Liver (tissue), 8 donors: ENCODE measurements at regions not wholly inside any gene's neighbourhood (a gene's known extent, or its start where the extent isn't known, plus 50 kb on each side); places are given as distances from the start of the nearest gene placed in this dataset.

ENCODE experiments used
- DNase-seq: peaks from one replicate; pipeline ENCODE4 v3.0.0-alpha.2; 2017; ENCODE audit warnings: low spot score
- H3K27ac ChIP-seq, 2 donors: one replicate each; pipeline ENCODE4 v1.7.0; 2013; ENCODE audit warnings: inconsistent platforms in 2 of 2, low read length in 2 of 2, control low read depth in 1 of 2, low read depth in 1 of 2, mild to moderate bottlenecking in 1 of 2
- H3K27me3 ChIP-seq, 4 donors: one replicate each; pipeline versions ENCODE4 v1.6.1 to v1.7.0; 2013; ENCODE audit warnings: low read length in 3 of 4, inconsistent platforms in 1 of 4, mild to moderate bottlenecking in 1 of 4, moderate library complexity in 1 of 4; ENCODE audit not compliant: control insufficient read depth in 4 of 4, insufficient read depth in 4 of 4
- H3K36me3 ChIP-seq, 4 donors: one replicate each; pipeline versions ENCODE4 v1.6.1 to v1.7.0; 2013; ENCODE audit warnings: low read length in 3 of 4, mild to moderate bottlenecking in 3 of 4, low read depth in 1 of 4, moderate library complexity in 1 of 4; ENCODE audit not compliant: control insufficient read depth in 4 of 4, insufficient read depth in 3 of 4
- H3K4me1 ChIP-seq, 4 donors: one replicate each; pipeline versions ENCODE4 v1.6.1 to v1.7.0; 2013; ENCODE audit warnings: low read length in 3 of 4, mild to moderate bottlenecking in 3 of 4, moderate library complexity in 1 of 4; ENCODE audit not compliant: control insufficient read depth in 4 of 4, insufficient read depth in 4 of 4
- H3K4me3 ChIP-seq, 3 donors: one replicate each; pipeline versions ENCODE4 v1.6.1 to v1.7.0; 2013; ENCODE audit warnings: low read length in 3 of 3, control low read depth in 1 of 3, low read depth in 1 of 3, mild to moderate bottlenecking in 1 of 3
- H3K9ac ChIP-seq, 2 donors: one replicate each; pipeline ENCODE4 v1.7.0; 2013; ENCODE audit warnings: low read length in 2 of 2, mild to moderate bottlenecking in 2 of 2, moderate library complexity in 2 of 2, control low read depth in 1 of 2, low read depth in 1 of 2
- H3K9me3 ChIP-seq, 4 donors: one replicate each; pipeline versions ENCODE4 v1.6.1 to v1.7.0; 2013; ENCODE audit warnings: low read length in 3 of 4; ENCODE audit not compliant: control insufficient read depth in 4 of 4
- ATF3 ChIP-seq: IDR thresholded peaks from 2 replicates; pipeline ENCODE4 v1.6.1; 2016; ENCODE audit warnings: antibody characterized with exemption
- FOXA1 ChIP-seq: IDR thresholded peaks from 2 replicates; pipeline ENCODE4 v1.6.1; 2016; ENCODE audit warnings: antibody characterized with exemption
- GABPA ChIP-seq, 2 donors: IDR thresholded peaks in 1 of 2; conservative IDR thresholded peaks in 1 of 2; 2 replicates each; pipeline ENCODE4 v1.6.1; 2016; ENCODE audit warnings: antibody characterized with exemption in 2 of 2, mild to moderate bottlenecking in 1 of 2, moderate library complexity in 1 of 2
- HNF4A ChIP-seq, 2 donors: conservative IDR thresholded peaks; 2 replicates each; pipeline ENCODE4 v1.6.1; 2016; ENCODE audit warnings: antibody characterized with exemption in 2 of 2, mild to moderate bottlenecking in 2 of 2
- HNF4G ChIP-seq: IDR thresholded peaks from 2 replicates; pipeline ENCODE4 v1.6.1; 2016; ENCODE audit warnings: antibody characterized with exemption
- JUND ChIP-seq, 2 donors: IDR thresholded peaks; 2 replicates each; pipeline ENCODE4 v1.6.1; 2016; ENCODE audit warnings: antibody characterized with exemption in 2 of 2
- MAX ChIP-seq: IDR thresholded peaks from 2 replicates; pipeline ENCODE4 v1.6.1; 2016; ENCODE audit warnings: antibody characterized with exemption
- NR2F2 ChIP-seq: IDR thresholded peaks from 2 replicates; pipeline ENCODE4 v1.6.1; 2016; ENCODE audit warnings: antibody characterized with exemption
- RAD21 ChIP-seq, 2 donors: IDR thresholded peaks; 2 replicates each; pipeline ENCODE4 v1.6.1; 2016; ENCODE audit warnings: antibody characterized with exemption in 2 of 2, mild to moderate bottlenecking in 2 of 2
- RXRA ChIP-seq, 2 donors: IDR thresholded peaks; 2 replicates each; pipeline ENCODE4 v1.6.1; 2017 to 2018; ENCODE audit warnings: antibody characterized with exemption in 2 of 2, mild to moderate bottlenecking in 1 of 2
- YY1 ChIP-seq: IDR thresholded peaks from 2 replicates; pipeline ENCODE4 v1.6.1; 2016; ENCODE audit warnings: antibody characterized with exemption, mild to moderate bottlenecking
- WGBS: extraction: QIAGEN DNeasy Blood & Tissue Kit; methylation state at CpG from one replicate; pipeline ENCODE4 v1.1.7; 2013; 5-methylcytosine and 5-hydroxymethylcytosine counted together
- TF ChIP-seq, protein P1 (sequence below): IDR thresholded peaks from 2 replicates; pipeline ENCODE4 v1.6.1; 2016; ENCODE audit warnings: antibody characterized with exemption
- TF ChIP-seq, protein P2 (sequence below): fragments of 150-350 bp; IDR thresholded peaks from 2 replicates; pipeline ENCODE4 v1.5.1; 2017; ENCODE audit warnings: improper control_type of control experiment, low read depth, low read length; ENCODE audit not compliant: missing input control
- donor health status: healthy.
- donor health status: healthy.
- donor health status: healthy.
- donor health status: healthy.
- donor health status: healthy.

GRCh38 chr2:11029136-11029535 lies 117.4 kb downstream of the KCNF1 start:
- 90% methylated on average over 6 of the region's 6 CpGs for WGBS
- no peaks in the 10 kb centered on the region for H3K27me3 ChIP-seq
- no peak overlapping the region for H3K27ac ChIP-seq
- no peaks in the 10 kb centered on the region for H3K36me3 ChIP-seq
- no peak overlapping the region for H3K4me3 ChIP-seq
- no peak for TF ChIP-seq HNF4A (conservative IDR thresholded peaks at IDR 0.05)
- no peak for TF ChIP-seq NR2F2
- TF ChIP-seq HNF4G, result no peak
- no peak for TF ChIP-seq GABPA (IDR thresholded peaks at IDR 0.05 in 1 of 2, conservative IDR thresholded peaks at IDR 0.05 in 1 of 2)
- no peak for TF ChIP-seq ATF3
- TF ChIP-seq FOXA1, result no peak
- TF ChIP-seq RXRA (IDR thresholded peaks at IDR 0.05), result no peak
- peaks cover 0 to 8% (median 1%) of the 10 kb centered on the region in 4 donors for H3K4me1 ChIP-seq
- H3K9ac ChIP-seq, result no peak overlapping the region
- no peak for DNase-seq
- H3K9me3 ChIP-seq, result peaks cover 0 to 6% (median 0%) of the 10 kb centered on the region in 4 donors

DNA sequence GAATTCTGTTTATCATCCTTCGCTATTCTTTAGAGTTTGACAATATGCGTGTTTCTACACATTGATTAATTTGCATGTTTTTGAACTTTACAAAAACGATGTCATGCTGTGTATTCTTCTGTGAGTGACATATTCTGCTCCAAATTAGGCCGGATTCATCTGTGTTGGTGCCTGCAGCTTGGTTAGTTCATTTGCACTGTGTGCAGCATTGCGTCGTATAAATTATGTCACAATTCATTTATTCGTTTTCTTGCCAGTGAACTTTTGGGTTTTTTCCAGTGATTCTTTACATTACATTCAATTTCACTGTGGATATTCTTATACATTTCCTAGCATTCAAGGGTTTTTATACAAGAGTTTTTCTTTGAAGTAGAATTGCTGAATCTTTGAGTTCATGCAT lies 118.3 kb downstream of the KCNF1 start:
- WGBS, result 91% methylated on average over 7 of the region's 7 CpGs
- no peak overlapping the region for H3K27ac ChIP-seq
- H3K9me3 ChIP-seq, result peaks cover 0 to 6% (median 0%) of the 10 kb centered on the region in 4 donors
- no peak overlapping the region for H3K9ac ChIP-seq
- H3K4me1 ChIP-seq, result peaks cover 0 to 8% (median 1%) of the 10 kb centered on the region in 4 donors
- TF ChIP-seq, protein P1, sequence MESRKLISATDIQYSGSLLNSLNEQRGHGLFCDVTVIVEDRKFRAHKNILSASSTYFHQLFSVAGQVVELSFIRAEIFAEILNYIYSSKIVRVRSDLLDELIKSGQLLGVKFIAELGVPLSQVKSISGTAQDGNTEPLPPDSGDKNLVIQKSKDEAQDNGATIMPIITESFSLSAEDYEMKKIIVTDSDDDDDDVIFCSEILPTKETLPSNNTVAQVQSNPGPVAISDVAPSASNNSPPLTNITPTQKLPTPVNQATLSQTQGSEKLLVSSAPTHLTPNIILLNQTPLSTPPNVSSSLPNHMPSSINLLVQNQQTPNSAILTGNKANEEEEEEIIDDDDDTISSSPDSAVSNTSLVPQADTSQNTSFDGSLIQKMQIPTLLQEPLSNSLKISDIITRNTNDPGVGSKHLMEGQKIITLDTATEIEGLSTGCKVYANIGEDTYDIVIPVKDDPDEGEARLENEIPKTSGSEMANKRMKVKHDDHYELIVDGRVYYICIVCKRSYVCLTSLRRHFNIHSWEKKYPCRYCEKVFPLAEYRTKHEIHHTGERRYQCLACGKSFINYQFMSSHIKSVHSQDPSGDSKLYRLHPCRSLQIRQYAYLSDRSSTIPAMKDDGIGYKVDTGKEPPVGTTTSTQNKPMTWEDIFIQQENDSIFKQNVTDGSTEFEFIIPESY, result no peak
- TF ChIP-seq RAD21 (IDR thresholded peaks at IDR 0.05) (no peak), RXRA (IDR thresholded peaks at IDR 0.05) (no peak), FOXA1 (no peak), ATF3 (no peak), HNF4G (no peak), YY1 (no peak), MAX (no peak), NR2F2 (no peak)
- TF ChIP-seq, protein P2, sequence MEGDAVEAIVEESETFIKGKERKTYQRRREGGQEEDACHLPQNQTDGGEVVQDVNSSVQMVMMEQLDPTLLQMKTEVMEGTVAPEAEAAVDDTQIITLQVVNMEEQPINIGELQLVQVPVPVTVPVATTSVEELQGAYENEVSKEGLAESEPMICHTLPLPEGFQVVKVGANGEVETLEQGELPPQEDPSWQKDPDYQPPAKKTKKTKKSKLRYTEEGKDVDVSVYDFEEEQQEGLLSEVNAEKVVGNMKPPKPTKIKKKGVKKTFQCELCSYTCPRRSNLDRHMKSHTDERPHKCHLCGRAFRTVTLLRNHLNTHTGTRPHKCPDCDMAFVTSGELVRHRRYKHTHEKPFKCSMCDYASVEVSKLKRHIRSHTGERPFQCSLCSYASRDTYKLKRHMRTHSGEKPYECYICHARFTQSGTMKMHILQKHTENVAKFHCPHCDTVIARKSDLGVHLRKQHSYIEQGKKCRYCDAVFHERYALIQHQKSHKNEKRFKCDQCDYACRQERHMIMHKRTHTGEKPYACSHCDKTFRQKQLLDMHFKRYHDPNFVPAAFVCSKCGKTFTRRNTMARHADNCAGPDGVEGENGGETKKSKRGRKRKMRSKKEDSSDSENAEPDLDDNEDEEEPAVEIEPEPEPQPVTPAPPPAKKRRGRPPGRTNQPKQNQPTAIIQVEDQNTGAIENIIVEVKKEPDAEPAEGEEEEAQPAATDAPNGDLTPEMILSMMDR, result no peak
- H3K36me3 ChIP-seq, result no peaks in the 10 kb centered on the region
- no peak overlapping the region for H3K4me3 ChIP-seq
- no peaks in the 10 kb centered on the region for H3K27me3 ChIP-seq
- DNase-seq, result no peak

GRCh38 chr2:11030909-11031308 lies 119.2 kb downstream of the KCNF1 start:
- H3K27me3 ChIP-seq, result no peaks in the 10 kb centered on the region
- 47% methylated on average over 4 of the region's 4 CpGs for whole genome bisulfite sequencing
- H3K9me3 ChIP-seq, result peaks cover 0 to 6% (median 0%) of the 10 kb centered on the region in 4 donors
- H3K27ac ChIP-seq, result no peak overlapping the region
- H3K36me3 ChIP-seq, result no peaks in the 10 kb centered on the region
- H3K4me1 ChIP-seq, result peaks cover 0 to 8% (median 1%) of the 10 kb centered on the region in 4 donors
- DNase-seq, result no peak
- H3K9ac ChIP-seq, result no peak overlapping the region
- no peak overlapping the region for H3K4me3 ChIP-seq
- TF ChIP-seq RXRA (IDR thresholded peaks at IDR 0.05) (no peak), JUND (IDR thresholded peaks at IDR 0.05) (no peak)
